Erythroblast (primary cell): ENCODE measurements at regions not wholly inside any gene's neighbourhood (a gene's known extent, or its start where the extent isn't known, plus 50 kb on each side); places are given as distances from the start of the nearest gene placed in this dataset.
A peak's percentile ranks its signal among the peaks of the same experiment; 100 is the strongest.
"Not testable (repeated sequence)": the region's sequence is repeated elsewhere in the genome, so short reads cannot be mapped to it uniquely, and the experiment has no call there.

Experiments
- DNase-seq, 2 experiments: peaks; one replicate each; lab custom pipeline; 2025; lab: John Stamatoyannopoulos, UW
- GATA1 ChIP-seq: IDR thresholded peaks from 2 replicates; pipeline ENCODE4 v1.6.1; 2011; ENCODE audit warnings: low read depth, mild to moderate bottlenecking, control low read depth, low read length, moderate library complexity
- POLR2A ChIP-seq: IDR thresholded peaks from 2 replicates; pipeline ENCODE4 v1.6.1; 2011; ENCODE audit warnings: mild to moderate bottlenecking, low read length

DNA sequence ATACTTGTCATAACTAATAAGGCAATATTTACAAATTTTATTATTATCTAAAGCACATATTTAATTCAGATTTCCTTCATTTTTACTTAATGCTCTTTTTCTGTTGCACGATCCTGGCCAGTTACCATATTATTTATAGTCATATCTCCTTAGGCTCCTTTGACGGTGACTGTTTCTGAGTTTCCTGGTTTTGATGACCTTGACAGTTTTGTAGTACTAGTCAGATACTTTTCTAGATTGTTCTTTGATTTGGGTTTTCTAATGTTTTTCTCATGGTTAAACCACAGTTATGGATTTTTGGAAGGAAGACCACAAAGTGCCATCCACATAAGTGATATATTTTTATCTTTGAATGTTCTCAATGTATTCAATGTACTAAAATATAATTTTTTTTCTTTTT, 171.0 kb upstream of the NANOGP8 start:
- TF ChIP-seq GATA1 = no peak
- no peak for TF ChIP-seq POLR2A
- DNase-seq = no peak

GRCh38 chr15:35254908-35255307, 169.8 kb upstream of the NANOGP8 start:
- DNase-seq = not testable (repeated sequence)

- no peak for TF ChIP-seq POLR2A
- TF ChIP-seq GATA1 = no peak
- no peak for DNase-seq
These were observed 169.0 kb upstream of the NANOGP8 start for GRCh38 chr15:35254062-35254461.

DNA sequence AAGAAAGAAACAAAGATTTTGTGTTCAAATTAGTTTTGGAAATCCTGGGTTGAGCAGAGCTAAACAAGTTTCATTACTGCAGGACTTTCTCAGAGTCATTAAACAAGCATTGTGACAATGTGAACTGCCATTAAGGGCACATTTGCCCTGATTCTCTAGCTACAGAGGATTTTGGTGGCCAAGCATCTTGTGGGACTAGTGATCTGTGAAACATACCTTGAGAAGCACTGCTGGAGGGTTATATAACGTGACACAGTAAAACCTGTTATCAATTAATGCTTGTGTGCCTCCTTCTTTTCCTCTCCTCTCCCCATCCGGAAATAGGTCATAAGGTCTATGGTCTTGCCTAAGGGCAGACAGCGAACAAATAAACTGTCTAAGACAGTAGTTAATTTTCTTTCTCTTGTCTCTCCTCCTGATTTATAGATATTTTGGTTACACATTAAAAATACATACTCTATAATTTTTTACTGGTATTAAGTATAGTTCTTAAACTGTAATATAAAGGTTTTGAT, 167.3 kb upstream of the NANOGP8 start:
- no peak for DNase-seq

DNA sequence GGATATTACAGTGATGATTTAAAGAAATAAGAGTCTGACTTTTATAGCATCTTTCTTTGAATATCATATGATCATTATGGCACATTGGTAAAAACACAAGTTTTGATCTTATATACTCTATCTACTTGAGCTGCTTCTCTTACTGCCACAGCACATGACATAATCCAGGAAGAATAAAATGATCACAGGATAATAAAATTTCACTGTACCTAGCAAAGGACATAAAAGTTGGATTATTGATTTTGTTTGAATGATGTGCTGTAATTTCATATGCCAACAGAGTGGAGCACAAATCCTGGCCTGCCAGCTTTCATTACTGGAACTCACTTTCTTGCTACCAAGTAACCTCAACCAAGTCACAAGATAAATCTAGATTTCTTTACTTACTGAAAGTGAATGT, 162.1 kb upstream of the NANOGP8 start:
- DNase-seq = no peak
- TF ChIP-seq POLR2A (no peak), GATA1 (no peak)

More for the DNA sequence above, 167.3 kb upstream of the NANOGP8 start:
- TF ChIP-seq GATA1 = no peak
- no peak for TF ChIP-seq POLR2A

DNA sequence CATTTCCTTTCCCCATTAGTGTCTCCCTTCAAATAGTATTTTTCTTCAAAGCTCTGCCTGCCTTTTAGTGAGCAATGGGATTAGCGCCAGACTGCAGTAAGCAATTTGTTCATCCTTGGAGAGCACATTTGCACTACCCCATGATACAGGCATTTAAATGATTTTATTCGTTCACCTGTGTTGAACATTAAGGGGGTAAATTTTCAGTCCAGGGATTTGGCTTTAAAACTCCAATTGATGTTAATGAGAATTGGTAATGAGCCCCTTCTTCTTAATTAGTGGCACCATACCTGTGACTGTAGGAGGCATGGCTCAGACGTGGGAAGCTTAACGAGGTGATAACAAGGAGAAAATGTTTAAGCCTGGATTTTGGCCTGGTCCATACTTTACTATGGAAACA, 161.4 kb upstream of the NANOGP8 start:
- no peak for DNase-seq
- no peak for TF ChIP-seq POLR2A
- TF ChIP-seq GATA1 = no peak

DNA sequence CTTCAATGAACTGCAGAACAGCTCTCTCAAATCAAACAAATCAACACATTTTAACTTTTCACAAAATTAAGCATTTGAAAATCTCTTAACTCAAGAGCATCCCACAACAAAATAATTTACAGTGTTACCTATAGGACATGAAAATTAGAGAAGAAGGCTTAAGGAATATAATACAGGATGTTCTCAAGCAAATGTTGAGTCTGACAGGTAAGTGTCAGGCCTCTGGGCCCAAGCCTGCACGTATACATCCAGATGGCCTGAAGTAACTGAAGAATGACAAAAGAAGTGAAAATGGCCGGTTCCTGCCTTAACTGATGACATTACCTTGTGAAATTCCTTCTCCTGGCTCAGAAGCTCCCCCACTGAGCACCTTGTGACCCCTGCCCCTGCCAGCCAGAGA, 160.6 kb upstream of the NANOGP8 start:
- DNase-seq = not testable (repeated sequence)

DNA sequence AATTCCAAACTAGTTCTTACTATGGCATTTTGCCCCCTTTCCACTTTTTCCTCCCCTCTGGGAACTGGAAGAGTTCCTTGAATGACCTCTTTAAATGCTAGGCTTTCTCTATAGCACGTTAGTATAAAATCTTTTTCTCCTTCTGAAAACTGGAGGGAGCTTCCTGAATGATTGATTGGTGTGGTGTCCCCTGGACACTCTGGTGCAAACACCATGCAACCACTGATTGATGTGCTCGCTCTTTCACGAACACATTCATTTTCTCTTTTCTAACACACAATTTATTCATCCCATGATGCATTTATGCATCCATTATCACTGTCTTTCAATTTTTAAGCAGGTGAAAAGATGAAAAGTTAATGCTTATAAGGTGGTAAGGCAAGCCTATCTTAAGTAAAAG, 159.1 kb upstream of the NANOGP8 start:
- no peak for TF ChIP-seq POLR2A
- TF ChIP-seq GATA1 = no peak
- DNase-seq = no peak

DNA sequence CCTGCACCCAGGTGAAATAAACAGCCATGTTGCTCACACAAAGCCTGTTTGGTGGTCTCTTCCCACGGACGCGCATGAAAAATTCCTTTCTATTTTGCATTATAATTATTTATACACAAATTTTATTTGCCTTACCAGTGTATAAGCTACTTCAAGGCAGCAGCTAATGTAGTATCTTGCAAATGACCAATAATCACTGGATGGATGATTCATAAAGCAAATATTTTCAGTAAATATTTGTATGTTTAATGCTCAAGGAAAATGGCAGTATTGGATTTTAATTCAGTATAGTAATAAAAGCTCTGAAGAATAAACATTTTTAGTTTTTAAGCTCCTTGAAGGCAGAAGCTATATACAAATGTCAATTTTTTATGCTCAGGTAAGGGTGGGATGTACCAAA, 158.7 kb upstream of the NANOGP8 start:
- TF ChIP-seq POLR2A (no peak), GATA1 (no peak)
- no peak for DNase-seq

- peak in 1 of 2 experiments; percentile 24 for DNase-seq
These were observed 154.6 kb upstream of the NANOGP8 start for GRCh38 chr15:35239693-35240092.

DNA sequence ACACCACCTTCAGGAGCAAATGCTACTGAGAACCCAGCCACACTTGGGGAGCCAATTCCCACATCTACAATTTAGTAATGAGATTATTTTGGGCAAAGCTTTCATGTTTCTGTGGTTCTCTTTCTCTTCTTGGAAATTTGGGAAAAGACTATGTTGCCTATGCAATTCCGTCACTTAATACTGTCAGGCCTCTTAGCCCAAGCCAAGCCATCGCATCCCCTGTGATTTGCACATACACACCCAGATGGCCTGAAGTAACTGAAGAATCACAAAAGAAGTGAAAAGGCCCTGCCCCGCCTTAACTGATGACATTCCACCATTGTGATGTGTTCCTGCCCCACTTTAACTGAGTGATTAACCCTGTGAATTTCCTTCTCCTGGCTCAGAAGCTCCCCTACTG, 153.4 kb upstream of the NANOGP8 start:
- DNase-seq = not testable (repeated sequence)

DNA sequence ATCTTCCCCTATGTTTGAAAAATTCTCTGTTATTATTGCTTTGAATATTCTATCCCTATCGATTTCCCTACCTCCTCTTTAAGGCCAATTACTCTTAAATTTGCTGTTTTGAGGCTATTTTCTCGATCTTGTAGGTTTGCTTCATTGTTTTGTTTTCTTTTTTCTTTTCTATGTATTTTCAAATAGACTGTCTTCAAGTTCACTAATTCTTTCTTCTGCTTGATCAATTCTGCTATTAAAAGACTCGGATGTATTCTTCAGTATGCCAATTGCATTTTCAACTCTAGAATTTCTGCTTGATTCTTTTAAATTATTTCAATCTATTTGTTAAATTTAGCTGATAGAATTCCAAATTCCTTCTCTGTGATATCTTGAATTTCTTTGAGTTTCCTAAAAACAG, 144.0 kb upstream of the NANOGP8 start:
- TF ChIP-seq GATA1 = no peak
- TF ChIP-seq POLR2A = no peak
- DNase-seq = no peak

GRCh38 chr15:35218215-35218614, 133.1 kb upstream of the NANOGP8 start:
- DNase-seq = no peak
- TF ChIP-seq POLR2A = no peak
- no peak for TF ChIP-seq GATA1

DNA sequence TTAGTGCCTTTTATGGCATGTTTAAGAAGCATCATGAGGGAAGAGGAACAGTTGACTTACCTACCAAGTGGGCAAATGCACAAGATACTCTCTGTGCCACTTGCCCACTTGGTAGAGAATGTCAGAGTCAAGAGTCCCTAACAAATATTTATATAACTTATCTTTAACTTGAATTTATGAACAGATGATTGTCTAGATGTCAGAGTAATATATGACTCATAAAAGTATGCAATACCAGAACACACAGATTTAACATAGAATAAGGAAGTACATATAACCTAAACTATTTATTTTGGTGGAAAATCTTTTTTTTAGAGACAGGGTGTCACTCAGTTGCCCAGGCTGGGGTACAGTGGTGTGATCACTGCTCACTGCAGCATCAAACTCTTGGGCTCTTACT, 130.0 kb upstream of the NANOGP8 start:
- TF ChIP-seq GATA1 (no peak), POLR2A (no peak)
- DNase-seq = no peak

DNA sequence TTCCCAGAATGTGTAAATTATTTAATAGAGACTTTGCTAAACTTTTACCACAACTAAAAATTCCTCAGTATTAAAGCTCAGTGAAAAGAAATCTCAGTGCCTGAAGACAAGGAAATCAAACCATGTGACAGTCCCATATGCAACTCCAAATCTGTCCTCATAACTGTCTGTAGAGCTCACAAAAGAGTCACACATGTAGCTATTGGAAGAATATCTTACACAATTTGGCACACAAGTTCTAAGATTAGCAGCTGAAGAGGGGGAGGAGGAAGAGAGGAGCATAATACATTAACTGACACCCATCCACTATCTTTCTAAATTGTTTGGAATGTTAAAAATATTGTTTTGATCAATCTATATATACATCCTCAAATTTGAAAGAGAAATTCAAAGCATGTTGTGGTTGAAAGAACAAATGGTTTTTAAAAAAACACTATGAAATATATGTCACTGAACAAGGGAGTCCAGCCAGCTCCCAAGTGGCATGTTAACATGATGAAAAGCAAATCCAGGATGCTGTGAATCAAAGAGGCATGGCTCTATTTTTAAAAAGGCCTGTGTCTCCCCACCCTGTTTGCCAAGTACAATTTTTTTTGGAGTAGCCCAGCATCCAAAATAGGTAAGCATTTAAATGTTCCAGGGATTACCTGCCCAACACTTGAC, 126.3 kb upstream of the NANOGP8 start:
- DNase-seq = no peak
- TF ChIP-seq GATA1 (no peak), POLR2A (no peak)

- TF ChIP-seq GATA1 = no peak
- no peak for TF ChIP-seq POLR2A
- no peak for DNase-seq
These were observed 125.3 kb upstream of the NANOGP8 start for GRCh38 chr15:35210370-35210769.
